Panc1 (cell line): ENCODE measurements at regions not wholly inside any gene's neighbourhood (a gene's known extent, or its start where the extent isn't known, plus 50 kb on each side); places are given as distances from the start of the nearest gene placed in this dataset.

Experiments
- ATAC-seq: fragments of 200-7000 bp; cut with Tn5 transposase; 2 replicates; pipeline ENCODE4 v1.9.1; 2020; ENCODE audit warnings: mild to moderate bottlenecking, moderate library complexity
- BruUV-seq: library from RNA; stranded (reverse); fragments of 400-500 nt; replicated peaks from 2 replicates; lab custom pipeline; 2021; lab: Mats Ljungman, UMichigan
- CTCF ChIA-PET: fragments of 300-600 bp; sonication (Branson Sonifier 250); formaldehyde crosslinking; loops from one replicate; lab custom pipeline; 2022; ENCODE audit warnings: antibody characterized with exemption; lab: Charles Lee
- POLR2A ChIA-PET: fragments of 300-600 bp; sonication (Branson Sonifier 250); formaldehyde crosslinking; loops from one replicate; lab custom pipeline; 2022; ENCODE audit warnings: antibody characterized with exemption; lab: Charles Lee
- DNase-seq: peaks from one replicate; pipeline ENCODE4 v3.0.0-alpha.2; 2010; ENCODE audit warnings: low read depth, low spot score
- H3K27ac ChIP-seq: 2 replicates; pipeline ENCODE4 v1.5.1; 2011; ENCODE audit warnings: mild to moderate bottlenecking, low read length, inconsistent platforms
- H3K27me3 ChIP-seq: fragments of 200-500 bp; sonication (Bioruptor generic); 2 replicates; pipeline ENCODE4 v1.6.0; 2014; ENCODE audit warnings: low read length, inconsistent platforms; ENCODE audit not compliant: control insufficient read depth, insufficient read depth
- H3K36me3 ChIP-seq: fragments of 200-500 bp; sonication (Bioruptor generic); 2 replicates; pipeline ENCODE4 v1.5.1; 2014; ENCODE audit warnings: inconsistent platforms, mild to moderate bottlenecking, low read length, moderate library complexity; ENCODE audit not compliant: control insufficient read depth, insufficient read depth
- H3K4me1 ChIP-seq: 2 replicates; pipeline ENCODE4 v1.5.1; 2011; ENCODE audit warnings: inconsistent platforms, mild to moderate bottlenecking, low read length, moderate library complexity; ENCODE audit not compliant: control insufficient read depth, insufficient read depth
- H3K4me3 ChIP-seq, 2 experiments: 2 replicates each; pipeline ENCODE4 v1.5.1; 2011 to 2012; ENCODE audit warnings: low read depth in 2 of 2, low read length in 2 of 2, mild to moderate bottlenecking in 2 of 2, inconsistent platforms in 1 of 2, moderate library complexity in 1 of 2
- H3K9me3 ChIP-seq: fragments of 200-500 bp; sonication (Bioruptor generic); 2 replicates; pipeline ENCODE4 v1.5.1; 2014; ENCODE audit warnings: low read depth, mild to moderate bottlenecking, inconsistent platforms, low read length, moderate library complexity; ENCODE audit not compliant: control insufficient read depth, insufficient read depth
- CTCF ChIP-seq: fragments of 450-650 bp; IDR thresholded peaks from 2 replicates; pipeline ENCODE4 v1.5.1; 2017; ENCODE audit warnings: mild to moderate bottlenecking
- POLR2AphosphoS5 ChIP-seq: IDR thresholded peaks from 2 replicates; pipeline ENCODE4 v1.6.1; 2012; ENCODE audit warnings: mild to moderate bottlenecking, low read depth, low read length, moderate library complexity
- REST ChIP-seq, 2 experiments: IDR thresholded peaks; 2 replicates each; pipeline ENCODE4 v1.6.1; 2011 to 2012; ENCODE audit warnings: low read depth in 2 of 2, control low read depth in 1 of 2, low read length in 1 of 2, mild to moderate bottlenecking in 1 of 2, moderate library complexity in 1 of 2; ENCODE audit not compliant: insufficient read depth in 1 of 2
- SIN3A ChIP-seq: IDR thresholded peaks from 2 replicates; pipeline ENCODE4 v1.6.1; 2012; ENCODE audit warnings: low read depth, mild to moderate bottlenecking, low read length, moderate library complexity, borderline replicate concordance; ENCODE audit not compliant: insufficient read depth
- TCF7L2 ChIP-seq: IDR thresholded peaks from 2 replicates; pipeline ENCODE4 v1.6.1; 2011; ENCODE audit warnings: mild to moderate bottlenecking, low read depth, low read length, inconsistent platforms
- in situ Hi-C: cut with HindIII; loops from 2 replicates; pipeline ENCODE4 v1.10.0; 2016; ENCODE audit warnings: low sequenced_read_pairs, low pct_unique_long_range_greater_than_20kb
- intact Hi-C: fragments of 100-400 bp; cut with micrococcal nuclease; formaldehyde crosslinking; loops from one replicate; pipeline ENCODE4 v1.10.0; 2022; ENCODE audit not compliant: unreplicated experiment

GRCh38 chr4:12042818-12043217 is 614.1 kb upstream of the HS3ST1 start:
- no peaks in the 10 kb centered on the region for H3K9me3 ChIP-seq
- H3K4me1 ChIP-seq, result no peaks in the 10 kb centered on the region
- no peak for DNase-seq
- TF ChIP-seq POLR2AphosphoS5, result no peak
- no peak for TF ChIP-seq SIN3A
- no peak for TF ChIP-seq CTCF
- TF ChIP-seq REST (IDR thresholded peaks at IDR 0.05; ENCODE audit: insufficient read depth in 1 of 2, low read depth in 2 of 2, low read length in 1 of 2), result no peak
- TF ChIP-seq TCF7L2, result no peak
- no peaks in the 10 kb centered on the region for H3K36me3 ChIP-seq
- no peaks in the 10 kb centered on the region for H3K27me3 ChIP-seq
- intact Hi-C loops (no loop called here), in situ Hi-C loops (no loop called here)
- ATAC-seq, result no peak
- ChIA-PET POLR2A (no interaction called here), CTCF (no interaction called here)
- H3K4me3 ChIP-seq, result no peak overlapping the region
- no peak overlapping the region for H3K27ac ChIP-seq
- BruUV-seq, result no TSS peak

- in situ Hi-C loops (no loop called here), intact Hi-C loops (no loop called here)
- TF ChIP-seq CTCF (peak; percentile 28), POLR2AphosphoS5 (no peak)
- ChIA-PET POLR2A (no interaction called here), CTCF (no interaction called here)
- no peak overlapping the region for H3K4me3 ChIP-seq
- no TSS peak for BruUV-seq
- H3K27ac ChIP-seq, result no peak overlapping the region
- H3K36me3 ChIP-seq, result no peaks in the 10 kb centered on the region
- ATAC-seq, result no peak
- no peaks in the 10 kb centered on the region for H3K9me3 ChIP-seq
- no peak for DNase-seq
- no peaks in the 10 kb centered on the region for H3K4me1 ChIP-seq
- H3K27me3 ChIP-seq, result no peaks in the 10 kb centered on the region
Measured at GRCh38 chr4:12041828-12042227, 613.1 kb upstream of the HS3ST1 start.

- Histone ChIP-seq H3K4me1 (no peaks in the 10 kb centered on the region), H3K27me3 (no peaks in the 10 kb centered on the region), H3K36me3 (no peaks in the 10 kb centered on the region), H3K9me3 (no peaks in the 10 kb centered on the region), H3K4me3 (no peak overlapping the region), H3K27ac (no peak overlapping the region)
- TF ChIP-seq SIN3A (no peak), POLR2AphosphoS5 (no peak), REST (IDR thresholded peaks at IDR 0.05; ENCODE audit: insufficient read depth in 1 of 2, low read depth in 2 of 2, low read length in 1 of 2) (no peak), TCF7L2 (no peak), CTCF (no peak)
- CTCF ChIA-PET, result no interaction called here
- BruUV-seq, result no TSS peak
- in situ Hi-C loops (no loop called here), intact Hi-C loops (no loop called here)
- DNase-seq, result no peak
- POLR2A ChIA-PET, result no interaction called here
- no peak for ATAC-seq
Measured at GRCh38 chr4:12036450-12036849, 607.8 kb upstream of the HS3ST1 start.
